H1 (cell line): ENCODE measurements at regions not wholly inside any gene's neighbourhood (a gene's known extent, or its start where the extent isn't known, plus 50 kb on each side); places are given as distances from the start of the nearest gene placed in this dataset.

ENCODE experiments used
- CREB1 ChIP-seq: IDR thresholded peaks from 2 replicates; pipeline ENCODE4 v1.6.1; 2012; ENCODE audit warnings: inconsistent platforms
- EZH2 ChIP-seq: fragments of 200-600 bp; sonication (generic); IDR thresholded peaks from 2 replicates; pipeline ENCODE4 v1.7.1; 2012; ENCODE audit warnings: low read depth, mild to moderate bottlenecking, moderate library complexity, low read length, inconsistent platforms; ENCODE audit not compliant: severe bottlenecking
- GABPA ChIP-seq: IDR thresholded peaks from 2 replicates; pipeline ENCODE4 v1.6.1; 2011; ENCODE audit warnings: mild to moderate bottlenecking, low read length, moderate library complexity, borderline replicate concordance; ENCODE audit not compliant: insufficient read depth
- HDAC2 ChIP-seq, 2 experiments: fragments of 300-600 bp in 1 of 2; sonication (generic) in 1 of 2; IDR thresholded peaks; 2 replicates each; pipeline ENCODE4 v1.6.1; 2011 to 2012; ENCODE audit warnings: low read depth in 2 of 2, low read length in 2 of 2, mild to moderate bottlenecking in 2 of 2, moderate library complexity in 2 of 2, borderline replicate concordance in 1 of 2, inconsistent platforms in 1 of 2
- JUN ChIP-seq: IDR thresholded peaks from 2 replicates; pipeline ENCODE4 v1.6.1; 2011; ENCODE audit warnings: low read depth, mild to moderate bottlenecking, improper control_type of control experiment, low read length
- NANOG ChIP-seq: IDR thresholded peaks from 2 replicates; pipeline ENCODE4 v1.6.1; 2011; ENCODE audit warnings: low read length, low read depth, mild to moderate bottlenecking, inconsistent platforms; ENCODE audit not compliant: insufficient read depth, poor library complexity, severe bottlenecking
- NRF1 ChIP-seq: IDR thresholded peaks from 2 replicates; pipeline ENCODE4 v1.6.1; 2011; ENCODE audit warnings: mild to moderate bottlenecking, low read depth, low read length, improper control_type of control experiment
- POLR2A ChIP-seq, 2 experiments: IDR thresholded peaks; 1 replicate in 1 of 2; 2 replicates in 1 of 2; pipeline ENCODE4 v1.6.1; 2011; ENCODE audit warnings: low read depth in 2 of 2, low read length in 2 of 2, mild to moderate bottlenecking in 2 of 2; ENCODE audit errors: control extremely low read depth in 1 of 2
- POLR2AphosphoS5 ChIP-seq: IDR thresholded peaks from 2 replicates; pipeline ENCODE4 v1.6.1; 2011; ENCODE audit warnings: low read depth, low read length
- TF ChIP-seq, protein P1 (sequence below), 3 experiments: IDR thresholded peaks; 1 replicate in 2 of 3; 2 replicates in 1 of 3; pipeline versions ENCODE4 v1.5.1 to v1.6.1; 2011; ENCODE audit warnings: low read length in 3 of 3, mild to moderate bottlenecking in 3 of 3, inconsistent platforms in 2 of 3, low read depth in 1 of 3, moderate library complexity in 1 of 3; ENCODE audit not compliant: insufficient read depth in 1 of 3; ENCODE audit errors: control extremely low read depth in 1 of 3

DNA sequence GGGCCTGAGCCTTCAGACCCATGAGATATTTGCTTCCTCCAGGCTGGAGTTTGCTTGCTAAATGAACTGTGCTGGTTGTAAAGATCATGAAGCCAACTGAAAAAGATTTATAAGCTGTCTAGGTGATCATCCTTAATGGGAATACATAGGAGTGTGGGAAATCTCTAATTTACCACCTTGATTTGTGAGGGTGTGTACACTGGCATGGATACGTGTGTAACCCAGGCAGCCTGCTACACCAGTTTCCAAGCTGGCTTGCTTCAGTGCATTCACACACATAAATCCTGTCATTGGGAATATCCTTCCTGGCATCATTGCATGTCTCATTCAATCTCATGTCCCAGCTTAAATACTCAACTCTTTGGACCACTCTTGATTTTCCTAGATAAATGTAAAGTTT lies 57.6 kb upstream of the GNG12 start:
- TF ChIP-seq JUN = no peak
- TF ChIP-seq, protein P1, sequence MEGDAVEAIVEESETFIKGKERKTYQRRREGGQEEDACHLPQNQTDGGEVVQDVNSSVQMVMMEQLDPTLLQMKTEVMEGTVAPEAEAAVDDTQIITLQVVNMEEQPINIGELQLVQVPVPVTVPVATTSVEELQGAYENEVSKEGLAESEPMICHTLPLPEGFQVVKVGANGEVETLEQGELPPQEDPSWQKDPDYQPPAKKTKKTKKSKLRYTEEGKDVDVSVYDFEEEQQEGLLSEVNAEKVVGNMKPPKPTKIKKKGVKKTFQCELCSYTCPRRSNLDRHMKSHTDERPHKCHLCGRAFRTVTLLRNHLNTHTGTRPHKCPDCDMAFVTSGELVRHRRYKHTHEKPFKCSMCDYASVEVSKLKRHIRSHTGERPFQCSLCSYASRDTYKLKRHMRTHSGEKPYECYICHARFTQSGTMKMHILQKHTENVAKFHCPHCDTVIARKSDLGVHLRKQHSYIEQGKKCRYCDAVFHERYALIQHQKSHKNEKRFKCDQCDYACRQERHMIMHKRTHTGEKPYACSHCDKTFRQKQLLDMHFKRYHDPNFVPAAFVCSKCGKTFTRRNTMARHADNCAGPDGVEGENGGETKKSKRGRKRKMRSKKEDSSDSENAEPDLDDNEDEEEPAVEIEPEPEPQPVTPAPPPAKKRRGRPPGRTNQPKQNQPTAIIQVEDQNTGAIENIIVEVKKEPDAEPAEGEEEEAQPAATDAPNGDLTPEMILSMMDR (IDR thresholded peaks at IDR 0.05; ENCODE audit: control extremely low read depth in 1 of 3, insufficient read depth in 1 of 3, low read depth in 1 of 3, low read length in 3 of 3) = no peak
- TF ChIP-seq EZH2 = no peak
- TF ChIP-seq GABPA = no peak
- TF ChIP-seq CREB1 = no peak
- no peak for TF ChIP-seq NRF1
- TF ChIP-seq POLR2A (IDR thresholded peaks at IDR 0.05; ENCODE audit: control extremely low read depth in 1 of 2, low read depth in 2 of 2, low read length in 2 of 2) = no peak
- TF ChIP-seq HDAC2 (IDR thresholded peaks at IDR 0.05; ENCODE audit: borderline replicate concordance in 1 of 2, low read depth in 2 of 2, low read length in 2 of 2) = no peak
- no peak for TF ChIP-seq NANOG
- no peak for TF ChIP-seq POLR2AphosphoS5
